HepG2 (cell line): ENCODE measurements at regions not wholly inside any gene's neighbourhood (a gene's known extent, or its start where the extent isn't known, plus 50 kb on each side); places are given as distances from the start of the nearest gene placed in this dataset.

Source experiments
- AHR ChIP-seq: IDR thresholded peaks from 2 replicates; pipeline ENCODE4 v1.6.1; 2018; ENCODE audit warnings: missing genetic modification reagents, missing compliant biosample characterization
- GABPB1 ChIP-seq: IDR thresholded peaks from 2 replicates; pipeline ENCODE4 v1.6.1; 2016; ENCODE audit warnings: mild to moderate bottlenecking, missing genetic modification reagents, moderate library complexity, missing compliant biosample characterization
- IRF1 ChIP-seq: sonication (generic); formaldehyde crosslinking; IDR thresholded peaks from 2 replicates; pipeline ENCODE4 v1.4.0; 2020; ENCODE audit warnings: low read depth, mild to moderate bottlenecking, missing genetic modification reagents
- KDM2A ChIP-seq: sonication (generic); formaldehyde crosslinking; IDR thresholded peaks from 2 replicates; pipeline ENCODE4 v1.4.0; 2020; ENCODE audit warnings: low read depth, missing genetic modification reagents, borderline replicate concordance
- MED1 ChIP-seq: sonication (generic); formaldehyde crosslinking; IDR thresholded peaks from 2 replicates; pipeline ENCODE4 v1.4.0; 2020; ENCODE audit warnings: missing genetic modification reagents
- NFIC ChIP-seq: IDR thresholded peaks from 2 replicates; pipeline ENCODE4 v1.6.1; 2012; ENCODE audit warnings: mild to moderate bottlenecking, low read length, inconsistent platforms
- NFYB ChIP-seq: sonication (generic); formaldehyde crosslinking; IDR thresholded peaks from 2 replicates; pipeline ENCODE4 v1.4.0; 2020; ENCODE audit warnings: missing genetic modification reagents
- NONO ChIP-seq, 2 experiments: fragments of 450-650 bp in 1 of 2; sonication (generic) in 1 of 2; formaldehyde crosslinking in 1 of 2; IDR thresholded peaks in 1 of 2; conservative IDR thresholded peaks in 1 of 2; 2 replicates each; pipeline versions ENCODE4 v1.6.1 to v1.8.0; 2017 to 2022; ENCODE audit warnings: mild to moderate bottlenecking in 1 of 2, missing genetic modification reagents in 1 of 2, moderate library complexity in 1 of 2
- SSRP1 ChIP-seq: IDR thresholded peaks from 2 replicates; pipeline ENCODE4 v1.6.1; 2016; ENCODE audit warnings: control low read depth
- TERF1 ChIP-seq: sonication (generic); formaldehyde crosslinking; IDR thresholded peaks from 2 replicates; pipeline ENCODE4 v1.8.0; 2022; ENCODE audit warnings: mild to moderate bottlenecking, missing genetic modification reagents, moderate library complexity
- ZBTB44 ChIP-seq: sonication (generic); formaldehyde crosslinking; IDR thresholded peaks from 2 replicates; pipeline ENCODE4 v1.4.0; 2020; ENCODE audit warnings: missing genetic modification reagents
- ZNF597 ChIP-seq: sonication (generic); formaldehyde crosslinking; IDR thresholded peaks from 2 replicates; pipeline ENCODE4 v1.5.0; 2020; ENCODE audit warnings: missing genetic modification reagents
- ZNF646 ChIP-seq: sonication (generic); formaldehyde crosslinking; IDR thresholded peaks from 2 replicates; pipeline ENCODE4 v1.9.0; 2021; ENCODE audit warnings: mild to moderate bottlenecking, missing genetic modification reagents
- ZNF800 ChIP-seq: sonication (generic); formaldehyde crosslinking; IDR thresholded peaks from 2 replicates; pipeline ENCODE4 v1.4.0; 2020; ENCODE audit warnings: missing genetic modification reagents
- ZSCAN21 ChIP-seq: sonication (generic); formaldehyde crosslinking; IDR thresholded peaks from 2 replicates; pipeline ENCODE4 v1.8.0; 2022; ENCODE audit warnings: mild to moderate bottlenecking, missing genetic modification reagents, moderate library complexity, borderline replicate concordance

GRCh38 chr11:86193297-86194095 lies 51.1 kb upstream of the EED start (continued):
- TF ChIP-seq SSRP1 = 0 out of 2 replicates have a peak, but pooled peaks have one; percentile 66
- TF ChIP-seq ZNF646 (CRISPR knock-in tag) = no peak
- no peak for TF ChIP-seq NFYB (CRISPR knock-in tag)
- no peak for TF ChIP-seq TERF1 (CRISPR knock-in tag)
- TF ChIP-seq ZNF800 = no peak
- TF ChIP-seq AHR (CRISPR knock-in tag) = no peak
- TF ChIP-seq MED1 (CRISPR knock-in tag) = no peak
- TF ChIP-seq NFIC = no peak
- TF ChIP-seq NONO (IDR thresholded peaks at IDR 0.05) = no peak
- no peak for TF ChIP-seq NONO (CRISPR knock-in tag; conservative IDR thresholded peaks at IDR 0.05)
- TF ChIP-seq IRF1 (CRISPR knock-in tag) = no peak
- TF ChIP-seq ZBTB44 (CRISPR knock-in tag) = no peak
- no peak for TF ChIP-seq ZSCAN21 (CRISPR knock-in tag)
- 0 out of 2 replicates have a peak, but pooled peaks have one; percentile 17 for TF ChIP-seq GABPB1 (CRISPR knock-in tag)
- no peak for TF ChIP-seq ZNF597
- TF ChIP-seq KDM2A = no peak
